ENCODE measurements at regions not wholly inside any gene's neighbourhood (a gene's known extent, or its start where the extent isn't known, plus 50 kb on each side); places are given as distances from the start of the nearest gene placed in this dataset.

DNA sequence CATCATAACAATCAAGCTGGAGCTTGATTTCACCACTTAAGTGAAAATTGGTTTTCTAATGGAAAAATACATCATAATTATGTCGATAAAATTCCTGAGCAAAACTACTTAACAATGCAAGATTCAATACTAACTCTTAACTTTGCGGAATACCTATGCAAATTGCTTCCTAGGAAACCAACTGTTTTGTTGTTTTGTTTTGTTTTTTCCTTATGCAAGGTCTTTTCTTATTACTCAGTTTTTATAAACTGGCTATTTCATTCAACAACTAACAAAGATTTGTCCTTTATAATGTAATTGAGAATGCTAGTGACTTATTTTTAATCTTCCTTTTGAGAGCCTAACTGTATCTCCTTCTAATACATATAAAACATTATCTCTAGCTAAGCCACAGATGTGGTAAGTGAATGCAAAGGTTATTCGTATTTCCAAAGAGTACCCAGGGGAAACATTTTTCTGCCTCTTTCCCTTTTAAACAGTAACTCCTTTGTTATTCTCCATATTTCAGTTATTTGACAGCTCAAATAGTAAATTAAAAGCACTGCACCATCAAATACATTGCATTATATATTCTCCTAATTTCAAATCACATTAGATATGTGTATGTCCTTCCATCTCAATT is 609.4 kb downstream of the SLCO4C1 start:
- no peak for DNase-seq (ENCODE audit: low read depth in 1 of 2, low spot score in 2 of 2)
- TF ChIP-seq EZH2 (IDR thresholded peaks at IDR 0.05; ENCODE audit: low read depth, low read length, severe bottlenecking) (no peak), RNF2 (IDR thresholded peaks at IDR 0.05; ENCODE audit: borderline replicate concordance, low read depth, low read length, missing control alignments, poor library complexity, severe bottlenecking) (no peak)

More for the DNA sequence above, 609.4 kb downstream of the SLCO4C1 start:
- H3K56ac ChIP-seq (replicated peaks; ENCODE audit: insufficient read length, low read depth, low read length), result no peak overlapping the region
- no peak overlapping the region for H3K18ac ChIP-seq (ENCODE audit: extremely low read depth, low read length)
- H2BK15ac ChIP-seq (ENCODE audit: low read length), result no peak overlapping the region
- H3K79me1 ChIP-seq (ENCODE audit: low read depth, low read length), result no peaks in the 10 kb centered on the region
- H3K4me3 ChIP-seq (ENCODE audit: extremely low read depth in 1 of 4, insufficient read depth in 2 of 4, low read depth in 3 of 4, low read length in 4 of 4), result peak overlapping the region in 1 of 4 experiments; percentile 22; a peak in 1 of 8 replicates
- peaks cover 0 to 5% (median 3%) of the 10 kb centered on the region in 4 experiments; a peak in 2 of 7 replicates for H3K4me1 ChIP-seq (replicated peaks in 1 of 4; ENCODE audit: control insufficient read depth in 3 of 4, insufficient read depth in 4 of 4, low read length in 3 of 4)
- H2BK12ac ChIP-seq (ENCODE audit: low read depth, low read length), result no peak overlapping the region
- H2BK120ac ChIP-seq (replicated peaks; ENCODE audit: low read depth, low read length), result no peak overlapping the region
- no peak overlapping the region for H3K14ac ChIP-seq (ENCODE audit: insufficient read length)
- H2AFZ ChIP-seq (ENCODE audit: low read length), result no peak overlapping the region
- no peak overlapping the region for H2AK5ac ChIP-seq (ENCODE audit: low read depth, low read length)
- H3K27ac ChIP-seq (ENCODE audit: low read depth, low read length), result no peak overlapping the region
- H3K79me2 ChIP-seq (ENCODE audit: control insufficient read depth in 1 of 2, insufficient read depth in 2 of 2, low read length in 2 of 2), result no peaks in the 10 kb centered on the region
- CTCF ChIA-PET (ENCODE audit: partially characterized antibody), result interaction anchor here (3.1 kb wide), 1 partner anchor 8 kb away, joined by 14 read pairs; no protein-coding TSS in a partner anchor
- no peak overlapping the region for H4K91ac ChIP-seq (replicated peaks; ENCODE audit: insufficient read length, low read length)
- no peak overlapping the region for H3K23ac ChIP-seq (ENCODE audit: insufficient read length)
- no peaks in the 10 kb centered on the region for H4K20me1 ChIP-seq (replicated peaks in 1 of 2; ENCODE audit: control insufficient read depth in 1 of 2, insufficient read depth in 2 of 2, low read length in 2 of 2)
- no peak overlapping the region for H2BK5ac ChIP-seq (ENCODE audit: low read depth, low read length)
- no peaks in the 10 kb centered on the region for H3K36me3 ChIP-seq (ENCODE audit: control insufficient read depth in 2 of 4, insufficient read depth in 4 of 4, low read length in 3 of 4)
- no peak overlapping the region for H2BK20ac ChIP-seq (ENCODE audit: low read length)
- H3K9me3 ChIP-seq (ENCODE audit: insufficient read depth in 2 of 2, low read depth in 1 of 2, low read length in 1 of 2), result no peaks in the 10 kb centered on the region
- no peak overlapping the region for H3K9ac ChIP-seq (replicated peaks in 1 of 4; ENCODE audit: extremely low read depth in 1 of 4, low read depth in 3 of 4, low read length in 3 of 4)
- H3K4ac ChIP-seq (replicated peaks; ENCODE audit: insufficient read length, low read depth, low read length), result no peak overlapping the region
- H4K8ac ChIP-seq (ENCODE audit: extremely low read depth, insufficient read depth, low read length), result no peak overlapping the region
- POLR2A ChIA-PET (ENCODE audit: partially characterized antibody), result no interaction called here
- H3K27me3 ChIP-seq (replicated peaks in 1 of 4; ENCODE audit: control insufficient read depth in 3 of 4, extremely low read depth in 1 of 4, insufficient read depth in 3 of 4, low read length in 3 of 4), result no peaks in the 10 kb centered on the region
- H3K23me2 ChIP-seq (ENCODE audit: low read depth, low read length), result no peaks in the 10 kb centered on the region
- peak overlapping the region in 1 of 2 experiments; percentile 43; a peak in 3 of 4 replicates for H3K4me2 ChIP-seq (ENCODE audit: insufficient read depth in 1 of 2, low read depth in 2 of 2, low read length in 2 of 2)
- no peak for FAIRE-seq
- H4K5ac ChIP-seq (ENCODE audit: insufficient read length, low read depth, low read length), result peak overlapping the region; percentile 74
- 39% methylated on average over 3 of the region's 3 CpGs; no CpG with 5 or more reads in 1 of the 2 experiments for WGBS, 2 experiments (ENCODE audit: extremely low coverage in 1 of 2, insufficient coverage in 1 of 2, insufficient read length in 1 of 2, insufficient replicate concordance in 2 of 2, low coverage in 1 of 2, low lambda C conversion rate in 2 of 2, missing lambda C conversion rate in 1 of 2)

All from H1 (cell line).